ENCODE measurements at regions not wholly inside any gene's neighbourhood (a gene's known extent, or its start where the extent isn't known, plus 50 kb on each side); places are given as distances from the start of the nearest gene placed in this dataset.

DNA sequence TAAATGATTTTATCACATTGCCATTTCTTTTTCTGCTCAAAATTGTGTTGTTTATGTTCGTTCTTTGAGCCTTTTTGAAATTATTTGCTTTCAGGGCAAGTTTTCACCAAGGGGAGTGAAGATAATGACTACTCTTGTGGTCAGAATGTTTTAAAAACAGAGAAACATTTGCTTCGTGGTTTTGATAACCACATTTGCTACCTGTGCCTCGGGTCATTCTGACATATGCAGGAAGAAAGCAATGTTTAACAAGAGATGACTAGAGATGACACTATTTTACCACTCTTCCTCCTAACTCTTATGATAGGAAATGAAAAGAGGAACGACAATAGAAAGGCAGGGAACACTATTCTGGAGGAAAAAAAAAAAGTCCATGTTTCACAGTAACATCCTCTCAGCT lies 1496.5 kb upstream of the GOT2 start:
- Histone ChIP-seq H3K27me3 (ENCODE audit: control insufficient read depth, insufficient read depth, low read length) (no peaks in the 10 kb centered on the region), H3K4me1 (ENCODE audit: control insufficient read depth, insufficient read depth, low read length) (no peaks in the 10 kb centered on the region), H3K9me3 (ENCODE audit: control insufficient read depth, insufficient read depth, low read depth, low read length) (no peaks in the 10 kb centered on the region), H3K27ac (ENCODE audit: low read length) (no peak overlapping the region), H3K36me3 (ENCODE audit: control insufficient read depth, insufficient read depth, low read length) (no peaks in the 10 kb centered on the region), H3K4me3 (ENCODE audit: low read depth in 2 of 2, low read length in 2 of 2) (no peak overlapping the region)
- ChIA-PET CTCF (no interaction called here), POLR2A (no interaction called here)
- no peak for TF ChIP-seq POLR2AphosphoS5 (IDR thresholded peaks at IDR 0.05; ENCODE audit: low read depth, low read length)
- no peak for TF ChIP-seq SIN3A (IDR thresholded peaks at IDR 0.05; ENCODE audit: borderline replicate concordance, insufficient read depth, low read depth, low read length)
- TF ChIP-seq, protein P1, sequence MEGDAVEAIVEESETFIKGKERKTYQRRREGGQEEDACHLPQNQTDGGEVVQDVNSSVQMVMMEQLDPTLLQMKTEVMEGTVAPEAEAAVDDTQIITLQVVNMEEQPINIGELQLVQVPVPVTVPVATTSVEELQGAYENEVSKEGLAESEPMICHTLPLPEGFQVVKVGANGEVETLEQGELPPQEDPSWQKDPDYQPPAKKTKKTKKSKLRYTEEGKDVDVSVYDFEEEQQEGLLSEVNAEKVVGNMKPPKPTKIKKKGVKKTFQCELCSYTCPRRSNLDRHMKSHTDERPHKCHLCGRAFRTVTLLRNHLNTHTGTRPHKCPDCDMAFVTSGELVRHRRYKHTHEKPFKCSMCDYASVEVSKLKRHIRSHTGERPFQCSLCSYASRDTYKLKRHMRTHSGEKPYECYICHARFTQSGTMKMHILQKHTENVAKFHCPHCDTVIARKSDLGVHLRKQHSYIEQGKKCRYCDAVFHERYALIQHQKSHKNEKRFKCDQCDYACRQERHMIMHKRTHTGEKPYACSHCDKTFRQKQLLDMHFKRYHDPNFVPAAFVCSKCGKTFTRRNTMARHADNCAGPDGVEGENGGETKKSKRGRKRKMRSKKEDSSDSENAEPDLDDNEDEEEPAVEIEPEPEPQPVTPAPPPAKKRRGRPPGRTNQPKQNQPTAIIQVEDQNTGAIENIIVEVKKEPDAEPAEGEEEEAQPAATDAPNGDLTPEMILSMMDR (IDR thresholded peaks at IDR 0.05), result no peak
- TF ChIP-seq, protein P2, sequence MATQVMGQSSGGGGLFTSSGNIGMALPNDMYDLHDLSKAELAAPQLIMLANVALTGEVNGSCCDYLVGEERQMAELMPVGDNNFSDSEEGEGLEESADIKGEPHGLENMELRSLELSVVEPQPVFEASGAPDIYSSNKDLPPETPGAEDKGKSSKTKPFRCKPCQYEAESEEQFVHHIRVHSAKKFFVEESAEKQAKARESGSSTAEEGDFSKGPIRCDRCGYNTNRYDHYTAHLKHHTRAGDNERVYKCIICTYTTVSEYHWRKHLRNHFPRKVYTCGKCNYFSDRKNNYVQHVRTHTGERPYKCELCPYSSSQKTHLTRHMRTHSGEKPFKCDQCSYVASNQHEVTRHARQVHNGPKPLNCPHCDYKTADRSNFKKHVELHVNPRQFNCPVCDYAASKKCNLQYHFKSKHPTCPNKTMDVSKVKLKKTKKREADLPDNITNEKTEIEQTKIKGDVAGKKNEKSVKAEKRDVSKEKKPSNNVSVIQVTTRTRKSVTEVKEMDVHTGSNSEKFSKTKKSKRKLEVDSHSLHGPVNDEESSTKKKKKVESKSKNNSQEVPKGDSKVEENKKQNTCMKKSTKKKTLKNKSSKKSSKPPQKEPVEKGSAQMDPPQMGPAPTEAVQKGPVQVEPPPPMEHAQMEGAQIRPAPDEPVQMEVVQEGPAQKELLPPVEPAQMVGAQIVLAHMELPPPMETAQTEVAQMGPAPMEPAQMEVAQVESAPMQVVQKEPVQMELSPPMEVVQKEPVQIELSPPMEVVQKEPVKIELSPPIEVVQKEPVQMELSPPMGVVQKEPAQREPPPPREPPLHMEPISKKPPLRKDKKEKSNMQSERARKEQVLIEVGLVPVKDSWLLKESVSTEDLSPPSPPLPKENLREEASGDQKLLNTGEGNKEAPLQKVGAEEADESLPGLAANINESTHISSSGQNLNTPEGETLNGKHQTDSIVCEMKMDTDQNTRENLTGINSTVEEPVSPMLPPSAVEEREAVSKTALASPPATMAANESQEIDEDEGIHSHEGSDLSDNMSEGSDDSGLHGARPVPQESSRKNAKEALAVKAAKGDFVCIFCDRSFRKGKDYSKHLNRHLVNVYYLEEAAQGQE (IDR thresholded peaks at IDR 0.05; ENCODE audit: insufficient read depth in 1 of 2, low read depth in 2 of 2, low read length in 1 of 2), result no peak
- no peak for TF ChIP-seq TCF7L2 (IDR thresholded peaks at IDR 0.05; ENCODE audit: low read depth, low read length)
- DNase-seq (ENCODE audit: low read depth, low spot score) (no peak), ATAC-seq (no peak)
- BruUV-seq (replicated peaks), result no TSS peak
- intact Hi-C loops (cut with micrococcal nuclease; ENCODE audit: unreplicated experiment) (no loop called here), in situ Hi-C loops (cut with HindIII; ENCODE audit: low pct_unique_long_range_greater_than_20kb, low sequenced_read_pairs) (no loop called here)

DNA sequence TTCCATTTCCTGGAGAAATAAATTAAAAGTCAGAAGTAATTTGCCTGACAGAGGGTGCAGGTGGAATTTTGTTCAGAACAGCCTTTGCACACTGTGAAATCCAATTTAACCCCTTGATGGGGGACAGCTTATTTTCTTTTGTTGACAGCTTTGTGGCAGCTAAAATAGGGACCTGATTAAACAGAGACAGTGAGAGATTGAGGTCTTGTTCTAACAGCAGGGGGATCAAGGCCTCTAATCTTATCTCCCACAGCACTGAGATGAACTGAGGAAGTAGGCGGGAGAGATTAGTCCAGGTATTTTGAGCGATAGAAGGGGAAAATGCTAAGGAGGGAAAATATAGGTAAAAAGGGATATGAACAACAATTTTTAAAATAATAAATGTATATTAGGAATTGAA lies 1491.4 kb upstream of the GOT2 start:
- DNase-seq (ENCODE audit: low read depth, low spot score) (no peak), ATAC-seq (no peak)
- Histone ChIP-seq H3K9me3 (ENCODE audit: control insufficient read depth, insufficient read depth, low read depth, low read length) (no peaks in the 10 kb centered on the region), H3K4me1 (ENCODE audit: control insufficient read depth, insufficient read depth, low read length) (no peaks in the 10 kb centered on the region), H3K4me3 (ENCODE audit: low read depth in 2 of 2, low read length in 2 of 2) (no peak overlapping the region), H3K27ac (ENCODE audit: low read length) (no peak overlapping the region), H3K27me3 (ENCODE audit: control insufficient read depth, insufficient read depth, low read length) (no peaks in the 10 kb centered on the region), H3K36me3 (ENCODE audit: control insufficient read depth, insufficient read depth, low read length) (no peaks in the 10 kb centered on the region)
- BruUV-seq (replicated peaks), result no TSS peak
- TF ChIP-seq TCF7L2 (IDR thresholded peaks at IDR 0.05; ENCODE audit: low read depth, low read length), result no peak
- TF ChIP-seq, protein P1 (IDR thresholded peaks at IDR 0.05), result no peak
- in situ Hi-C loops (cut with HindIII; ENCODE audit: low pct_unique_long_range_greater_than_20kb, low sequenced_read_pairs), result no loop called here
- intact Hi-C loops (cut with micrococcal nuclease; ENCODE audit: unreplicated experiment), result no loop called here
- POLR2A ChIA-PET, result no interaction called here
- CTCF ChIA-PET, result no interaction called here

DNA sequence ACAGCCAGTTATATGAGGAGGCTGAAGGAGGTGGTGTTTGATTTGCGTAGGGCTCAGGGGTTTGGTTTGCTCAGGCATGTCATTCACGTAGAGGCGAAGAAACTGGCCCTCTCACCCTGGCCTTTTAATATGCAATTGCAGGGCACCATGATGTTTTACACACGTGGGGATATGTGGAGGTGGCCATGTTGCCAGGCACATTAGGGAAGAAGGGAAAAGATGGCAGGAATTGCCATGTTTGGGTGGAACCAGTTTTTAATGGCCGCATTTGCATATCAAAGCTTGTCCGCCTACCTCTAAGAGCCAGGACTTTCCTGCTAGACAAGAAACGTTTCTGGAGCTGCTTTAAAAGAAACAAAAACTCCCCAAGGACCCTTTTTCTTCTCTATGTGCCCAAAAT lies 1483.7 kb upstream of the GOT2 start:
- intact Hi-C loops (cut with micrococcal nuclease; ENCODE audit: unreplicated experiment), result no loop called here
- Histone ChIP-seq H3K27me3 (ENCODE audit: control insufficient read depth, insufficient read depth, low read length) (no peaks in the 10 kb centered on the region), H3K27ac (ENCODE audit: low read length) (no peak overlapping the region), H3K36me3 (ENCODE audit: control insufficient read depth, insufficient read depth, low read length) (no peaks in the 10 kb centered on the region), H3K4me1 (ENCODE audit: control insufficient read depth, insufficient read depth, low read length) (no peaks in the 10 kb centered on the region), H3K4me3 (ENCODE audit: low read depth in 2 of 2, low read length in 2 of 2) (no peak overlapping the region), H3K9me3 (ENCODE audit: control insufficient read depth, insufficient read depth, low read depth, low read length) (no peaks in the 10 kb centered on the region)
- ATAC-seq (no peak), DNase-seq (ENCODE audit: low read depth, low spot score) (no peak)
- BruUV-seq (replicated peaks), result no TSS peak
- ChIA-PET CTCF (no interaction called here), POLR2A (no interaction called here)
- in situ Hi-C loops (cut with HindIII; ENCODE audit: low pct_unique_long_range_greater_than_20kb, low sequenced_read_pairs), result no loop called here
- TF ChIP-seq TCF7L2 (IDR thresholded peaks at IDR 0.05; ENCODE audit: low read depth, low read length) (no peak), POLR2AphosphoS5 (IDR thresholded peaks at IDR 0.05; ENCODE audit: low read depth, low read length) (no peak), SIN3A (IDR thresholded peaks at IDR 0.05; ENCODE audit: borderline replicate concordance, insufficient read depth, low read depth, low read length) (no peak)
- TF ChIP-seq, protein P2 (IDR thresholded peaks at IDR 0.05; ENCODE audit: insufficient read depth in 1 of 2, low read depth in 2 of 2, low read length in 1 of 2), result no peak
- TF ChIP-seq, protein P1 (IDR thresholded peaks at IDR 0.05), result no peak

Data from Panc1 (cell line).